EH (cell line): ENCODE measurements at regions not wholly inside any gene's neighbourhood (a gene's known extent, or its start where the extent isn't known, plus 50 kb on each side); places are given as distances from the start of the nearest gene placed in this dataset.
A peak's percentile ranks its signal among the peaks of the same experiment; 100 is the strongest.

Source experiments
- DNase-seq: peaks from one replicate; pipeline ENCODE4 v3.0.0-alpha.2; 2015; ENCODE audit warnings: low read depth

DNA sequence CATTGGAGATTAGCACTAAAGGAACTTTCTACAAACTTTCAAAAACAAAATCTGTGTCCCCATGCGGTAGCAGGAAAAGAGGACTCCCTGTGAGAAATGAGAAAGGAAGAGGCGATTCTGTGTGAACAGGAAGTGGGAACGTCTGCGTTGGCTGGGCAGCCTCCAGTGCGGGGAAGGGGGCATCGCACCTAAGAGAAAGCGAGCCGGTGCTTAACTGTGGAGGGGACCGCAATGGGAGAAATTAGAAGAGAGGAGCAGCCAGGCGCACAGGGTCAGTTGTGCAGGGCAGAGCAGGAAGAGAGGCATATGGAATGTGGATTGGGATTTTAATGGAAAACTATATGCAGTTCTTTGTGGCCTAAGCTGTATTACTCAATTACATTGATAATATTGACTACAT is 77.4 kb upstream of the DOCK9 start:
- no peak for DNase-seq

DNA sequence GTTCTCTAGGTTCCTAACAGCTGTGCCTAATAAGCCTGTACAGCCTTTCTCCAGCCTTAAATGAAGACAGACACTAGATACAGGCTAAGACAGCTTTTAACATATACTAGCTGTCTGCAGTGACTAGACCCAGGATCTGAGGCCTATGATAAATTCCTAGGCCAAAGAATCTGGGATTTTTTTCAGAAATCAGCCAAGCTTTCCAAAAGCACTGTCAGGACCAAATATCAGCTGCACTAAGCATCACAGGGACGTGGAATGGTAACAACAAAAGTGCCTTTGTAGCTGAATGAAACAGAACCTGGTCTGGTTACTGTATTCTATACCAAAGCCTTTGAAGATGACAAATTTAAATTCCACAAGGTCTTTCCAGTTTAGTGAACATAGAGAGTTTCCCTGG is 77.9 kb upstream of the DOCK9 start:
- no peak for DNase-seq

DNA sequence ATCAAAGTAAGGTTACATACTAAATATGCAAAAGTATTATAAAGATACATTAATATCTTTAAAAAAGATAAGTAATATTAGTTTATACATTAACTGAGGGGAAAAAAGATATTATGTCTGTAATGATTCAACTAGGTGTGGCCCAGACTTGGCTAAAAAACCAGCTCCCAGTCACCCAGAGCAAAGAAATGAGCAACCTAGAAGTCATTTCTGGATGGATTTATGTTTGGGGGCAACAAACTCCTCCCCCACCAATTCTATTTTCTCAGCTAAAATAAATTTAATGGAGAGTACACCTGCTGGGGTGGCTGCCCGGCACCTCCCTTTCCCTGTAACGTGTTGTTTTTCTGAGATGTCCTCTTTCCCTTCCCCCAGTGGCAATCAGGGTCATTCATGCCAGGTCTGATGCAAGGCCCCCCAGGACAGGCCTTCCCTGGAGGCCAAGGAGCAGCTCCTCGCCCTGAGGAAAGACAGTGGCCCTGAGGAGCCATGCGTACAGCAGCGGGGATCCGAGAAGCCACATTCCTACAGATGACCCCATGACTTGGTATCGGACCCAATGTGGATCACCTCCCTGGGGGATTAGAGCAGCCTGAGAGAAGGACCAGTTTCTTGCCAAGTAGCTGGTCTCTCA is 78.6 kb upstream of the DOCK9 start:
- DNase-seq: no peak

DNA sequence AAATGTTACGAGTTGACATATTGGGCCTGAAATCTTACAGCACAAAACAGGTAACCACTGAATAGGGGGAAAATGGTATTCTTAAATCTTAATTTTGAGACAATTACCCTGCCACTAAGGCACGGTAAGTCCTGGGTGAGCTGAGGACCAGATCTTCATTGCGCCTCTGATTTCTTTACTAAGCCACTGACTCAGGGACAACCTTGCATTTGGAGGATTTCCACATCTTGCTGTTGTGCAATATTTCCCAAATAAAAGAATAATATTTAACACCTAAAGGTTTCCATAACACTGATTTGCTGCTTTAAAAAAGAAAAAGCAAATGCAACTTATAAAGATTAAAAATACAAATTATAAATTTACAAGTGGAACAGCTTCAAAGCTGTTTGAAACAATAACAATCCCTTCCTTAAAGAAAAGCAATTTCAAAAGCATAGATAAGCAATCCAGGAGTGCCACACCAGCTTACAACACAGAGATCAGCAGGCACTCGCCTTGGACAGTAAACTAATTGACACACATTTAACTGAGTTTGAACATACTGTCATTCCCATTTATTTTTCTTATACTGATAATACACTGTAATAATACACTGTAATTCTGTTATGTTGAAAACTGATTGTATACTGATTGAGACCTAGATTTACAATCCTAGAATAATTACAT is 79.6 kb upstream of the DOCK9 start:
- DNase-seq: peak; percentile 15

DNA sequence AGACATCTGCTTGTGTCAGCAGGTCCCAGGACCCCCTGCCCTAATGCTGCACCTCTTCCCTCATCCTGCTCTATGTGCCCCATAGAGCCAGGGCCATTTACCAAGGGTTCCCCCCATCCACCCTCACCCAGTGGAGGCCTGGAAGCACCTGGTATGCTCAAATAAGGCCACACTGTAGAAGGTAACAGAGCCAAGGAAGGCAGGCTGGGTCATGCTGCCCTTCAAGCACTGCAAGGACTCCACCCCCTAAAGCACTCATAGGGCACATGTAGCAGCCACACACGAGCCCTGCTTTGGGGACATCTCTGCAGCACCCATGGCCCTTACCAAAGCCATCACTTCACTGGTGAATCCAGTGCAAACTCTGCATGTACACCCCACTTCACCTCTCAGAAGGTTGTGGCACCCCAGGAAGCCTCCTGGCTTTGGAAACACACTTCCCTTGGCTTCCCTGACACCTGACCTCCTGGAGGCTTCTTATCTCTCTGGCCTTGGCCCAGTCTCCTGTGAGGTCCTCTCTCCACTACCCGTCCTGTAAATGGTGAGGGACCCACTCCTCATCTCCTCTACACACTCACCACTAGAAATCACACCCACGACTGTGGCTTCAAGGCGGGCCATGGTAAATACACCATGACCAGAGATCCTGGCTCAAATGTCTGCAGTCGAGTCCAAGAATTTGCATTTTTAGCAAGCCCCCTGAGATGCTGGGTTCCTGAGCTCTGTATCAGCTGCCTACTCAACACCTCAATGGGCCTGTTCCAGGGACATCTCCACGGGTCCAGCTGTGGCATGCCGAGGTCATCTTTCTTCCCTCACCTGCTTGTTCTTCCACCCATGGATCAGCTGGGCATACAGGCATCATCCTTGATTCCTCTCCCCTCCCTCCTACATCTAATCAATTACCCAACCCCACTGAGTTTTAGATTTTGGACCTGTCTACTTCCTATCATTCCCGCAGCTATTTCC is 80.9 kb upstream of the DOCK9 start:
- no peak for DNase-seq

DNA sequence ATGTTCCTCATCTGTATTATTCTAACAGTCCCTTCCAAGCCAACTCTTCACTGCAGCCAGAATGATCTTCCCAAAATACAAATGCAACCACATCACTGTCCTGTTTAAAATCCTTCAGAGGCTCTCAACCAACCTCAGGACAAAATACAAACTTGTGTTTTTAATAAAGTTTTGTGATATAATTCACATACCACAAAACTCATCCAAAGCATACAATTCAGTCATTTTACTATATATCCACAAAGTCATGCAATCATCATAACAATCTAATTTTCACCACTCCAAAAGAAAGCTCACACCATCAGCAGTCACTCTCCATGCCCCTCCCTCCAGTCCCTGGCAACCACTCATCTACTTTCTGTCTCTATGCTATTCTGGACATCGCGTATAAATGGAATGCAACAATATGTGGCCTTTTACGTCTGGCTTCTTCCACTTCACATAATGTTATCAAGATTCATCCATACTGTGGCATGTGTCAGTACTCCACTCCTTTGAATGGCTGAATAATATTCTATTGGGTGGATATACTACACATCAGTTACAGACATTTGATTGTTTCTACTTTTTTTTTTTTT is 81.7 kb upstream of the DOCK9 start:
- peak; percentile 30 for DNase-seq

DNA sequence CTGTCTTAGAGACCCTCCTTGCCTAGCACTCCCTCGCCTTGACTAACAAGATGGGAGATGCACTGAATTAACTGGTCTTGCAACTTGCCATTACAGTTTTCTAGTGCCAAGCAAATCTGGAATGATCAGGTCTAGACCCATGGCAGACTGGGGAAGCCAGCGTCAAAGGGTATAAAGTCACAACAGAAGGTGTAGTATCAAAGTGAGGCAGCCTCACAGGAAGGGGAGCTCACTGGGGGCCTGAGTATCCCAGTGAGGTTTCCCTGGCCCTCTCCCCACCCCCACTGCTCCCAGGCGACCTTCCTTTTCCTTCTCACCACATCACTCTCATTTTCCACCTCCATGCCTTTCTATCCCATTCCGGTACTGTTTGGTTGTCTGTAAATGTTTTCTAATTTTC is 83.5 kb upstream of the DOCK9 start:
- DNase-seq: no peak

DNA sequence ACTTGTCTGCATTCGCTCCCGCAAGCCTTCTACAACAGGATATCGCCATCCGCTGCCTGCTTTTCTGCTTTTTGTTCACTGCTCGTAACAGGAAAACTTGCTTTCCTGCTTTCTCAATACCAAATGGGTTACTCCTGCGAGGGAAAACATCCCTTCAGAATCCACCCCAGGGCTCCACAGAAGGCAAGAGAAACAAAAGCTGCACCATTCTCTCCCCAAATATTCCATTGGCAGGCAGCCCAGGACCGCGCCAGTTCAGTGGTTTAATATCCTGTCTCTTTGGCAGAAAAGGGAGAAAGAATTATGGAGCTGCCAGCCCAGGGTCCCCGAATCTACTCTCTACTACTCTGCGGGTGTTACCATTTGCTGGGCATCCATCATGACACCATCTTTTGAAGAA is 84.7 kb upstream of the DOCK9 start:
- peak; percentile 80 for DNase-seq

DNA sequence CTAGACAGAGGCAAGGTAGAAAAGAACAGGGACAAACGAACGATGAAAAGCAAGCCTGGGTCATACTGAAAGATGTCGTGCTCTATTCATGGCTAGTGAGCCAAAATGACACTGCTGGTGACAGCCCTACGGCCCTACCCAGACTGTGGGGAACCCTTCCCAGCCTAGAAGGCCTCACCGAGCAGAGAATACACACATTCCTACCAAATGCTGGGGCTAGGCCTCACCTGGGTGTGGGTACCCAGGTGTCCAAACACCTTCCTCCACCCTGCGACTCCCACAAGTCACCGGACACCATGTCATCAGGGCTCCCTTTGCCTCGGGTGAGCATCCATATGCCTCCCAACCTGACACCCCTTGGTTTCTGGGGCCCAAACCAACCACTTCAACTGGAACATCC is 85.3 kb upstream of the DOCK9 start:
- no peak for DNase-seq

DNA sequence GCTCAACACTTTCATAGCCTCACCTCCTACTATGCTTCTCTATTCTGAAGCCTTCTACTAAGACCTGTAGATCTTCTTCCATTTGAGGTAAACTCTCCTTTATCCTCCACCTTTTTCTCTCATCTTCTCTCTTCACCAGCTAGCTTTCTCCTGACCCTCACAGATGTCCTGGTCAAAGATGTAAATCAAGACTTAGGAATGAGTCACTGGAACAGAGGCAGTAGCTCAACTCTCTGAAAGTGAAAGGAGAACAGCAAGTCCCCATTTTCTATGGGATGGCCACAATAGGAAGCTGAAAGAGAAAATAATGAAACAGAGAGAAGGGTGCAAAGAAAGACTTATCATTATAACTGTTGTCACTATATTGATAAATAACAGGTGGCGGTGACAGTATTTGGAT is 86.1 kb upstream of the DOCK9 start:
- peak; percentile 51 for DNase-seq

DNA sequence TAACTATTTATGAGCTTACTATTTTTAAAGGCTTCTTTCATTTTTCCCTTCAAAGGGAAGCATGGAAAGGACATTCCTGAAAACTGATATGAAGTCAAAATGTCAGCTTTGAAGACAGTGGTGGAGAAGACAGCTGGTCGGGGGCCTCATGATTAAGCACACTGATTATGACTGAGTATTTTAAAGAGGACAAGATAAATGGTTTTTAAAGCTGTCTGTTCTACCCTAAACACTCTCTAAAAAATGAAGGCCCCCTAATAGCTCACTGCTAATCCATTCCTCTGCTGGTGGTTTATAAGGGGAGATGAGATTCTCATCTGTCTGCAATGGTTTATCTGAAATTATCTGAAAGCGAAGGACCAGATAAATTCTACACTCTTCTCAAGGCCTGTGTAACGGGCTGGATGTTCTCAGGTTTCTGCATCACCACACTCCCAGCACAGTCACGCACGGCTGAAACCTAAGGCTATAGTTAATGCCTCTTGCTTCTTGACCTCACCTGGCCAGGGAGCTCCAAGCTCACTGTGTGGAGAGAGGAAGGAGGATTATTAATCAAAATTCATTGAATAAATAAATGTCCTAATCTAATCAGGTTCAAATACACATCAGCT is 86.9 kb upstream of the DOCK9 start:
- no peak for DNase-seq

DNA sequence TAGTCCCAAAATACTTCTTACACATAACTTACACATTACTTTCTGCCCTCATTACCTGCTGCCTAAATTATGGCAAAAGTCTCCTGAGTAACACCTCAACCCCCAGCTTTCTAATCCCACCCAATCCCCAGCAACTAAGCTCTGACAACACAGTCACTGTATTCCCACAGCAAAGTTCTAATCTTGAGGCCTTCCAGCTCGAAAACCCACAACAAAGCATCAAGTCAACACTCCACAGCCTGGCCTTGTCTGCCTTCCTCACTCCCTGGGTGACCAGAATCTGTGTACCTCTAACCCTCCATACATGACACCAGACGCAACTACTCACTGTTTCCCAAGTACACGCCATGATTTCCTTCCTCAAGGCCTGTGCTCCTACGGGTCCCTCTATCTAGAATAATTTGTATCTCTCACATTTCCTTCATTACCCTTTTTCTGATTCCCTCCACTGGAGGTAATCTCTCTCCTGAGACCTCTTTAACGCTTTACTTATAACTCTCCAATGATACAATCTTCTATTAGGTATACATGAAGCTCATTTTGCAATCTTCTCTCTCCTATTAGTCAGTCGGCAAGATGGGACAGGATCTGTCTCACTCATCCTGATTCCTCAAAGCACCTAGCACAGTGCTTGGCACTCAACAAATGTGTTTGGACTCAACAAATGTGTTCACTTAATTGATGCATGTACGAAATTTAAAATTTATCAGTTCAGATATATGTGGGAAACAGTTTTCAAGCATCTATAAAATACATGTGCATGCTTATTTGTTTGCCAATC is 87.6 kb upstream of the DOCK9 start:
- no peak for DNase-seq

DNA sequence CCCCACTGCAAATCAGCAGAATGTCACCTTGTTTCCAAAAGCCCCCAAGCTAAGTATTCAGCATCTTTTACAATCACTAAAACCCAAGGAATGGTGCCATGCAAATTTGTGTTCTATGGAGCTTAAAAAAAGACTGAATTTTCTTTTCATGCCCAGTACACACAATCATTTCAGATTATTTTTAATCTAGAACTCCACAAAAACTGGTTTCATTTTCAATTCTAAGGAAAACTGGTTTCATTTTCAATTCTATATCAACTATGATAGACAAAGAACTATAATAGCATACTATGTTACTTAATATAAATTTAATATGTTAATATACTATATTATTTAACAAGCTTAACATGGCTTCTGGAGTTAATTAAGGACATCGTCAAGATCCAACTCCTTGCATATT is 88.4 kb upstream of the DOCK9 start:
- no peak for DNase-seq

DNA sequence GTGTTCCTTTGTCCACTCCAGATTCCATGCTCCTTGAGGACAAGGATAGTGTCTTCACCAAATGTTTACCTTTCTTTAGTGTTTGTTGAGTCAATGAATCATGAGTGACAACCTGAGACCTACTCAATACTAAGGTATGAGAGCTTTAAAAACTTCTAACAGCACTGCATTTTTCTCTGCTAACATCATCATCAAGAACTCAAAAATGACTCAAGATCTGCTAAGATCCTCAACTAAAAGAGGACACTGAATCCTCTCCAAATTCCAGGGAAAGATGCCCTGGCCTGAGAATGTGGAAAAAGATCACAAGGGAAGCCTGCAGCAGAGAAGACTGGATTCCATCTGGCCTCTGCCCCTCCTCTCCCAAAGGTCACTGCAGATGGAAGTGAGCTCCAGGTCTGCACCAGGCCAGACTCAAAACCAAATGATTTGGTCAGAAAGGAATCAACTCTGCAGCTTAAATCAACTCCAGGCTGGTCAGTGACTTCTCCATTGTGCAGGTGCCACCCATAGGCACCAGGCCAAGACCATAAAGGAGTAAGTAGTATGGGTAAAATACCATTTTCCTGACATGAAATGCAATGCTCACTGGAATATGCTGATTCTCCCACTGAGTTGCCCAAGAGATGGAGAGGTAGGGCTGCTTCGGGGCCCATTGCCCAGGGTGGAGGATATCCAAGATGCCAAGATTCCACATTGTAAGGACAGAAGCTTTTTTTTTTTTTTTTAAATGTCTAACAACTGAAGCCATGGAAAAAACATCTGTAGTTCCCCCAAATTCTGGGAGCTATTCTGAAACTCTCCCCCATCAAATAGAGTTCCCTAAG is 89.5 kb upstream of the DOCK9 start:
- DNase-seq: peak; percentile 92

DNA sequence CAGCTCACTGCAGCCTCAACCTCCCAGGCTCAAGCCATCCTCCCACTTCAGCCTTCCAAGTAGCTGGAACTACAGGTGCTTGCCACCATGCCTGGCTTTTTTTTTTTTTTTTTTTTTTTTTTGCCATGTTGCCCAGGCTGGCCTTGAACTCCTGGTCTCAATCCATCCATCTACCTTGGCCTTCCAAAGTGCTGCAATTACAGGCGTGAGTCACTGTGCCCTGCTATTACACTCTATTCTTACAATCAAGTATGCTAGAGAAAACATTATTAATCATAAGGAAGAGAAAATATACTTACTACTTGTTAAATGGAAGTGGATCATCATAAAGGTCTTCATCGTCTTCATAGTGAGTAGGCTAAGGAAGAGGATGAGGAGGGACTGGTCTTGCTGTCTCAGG is 93.3 kb upstream of the DOCK9 start:
- DNase-seq: no peak

DNA sequence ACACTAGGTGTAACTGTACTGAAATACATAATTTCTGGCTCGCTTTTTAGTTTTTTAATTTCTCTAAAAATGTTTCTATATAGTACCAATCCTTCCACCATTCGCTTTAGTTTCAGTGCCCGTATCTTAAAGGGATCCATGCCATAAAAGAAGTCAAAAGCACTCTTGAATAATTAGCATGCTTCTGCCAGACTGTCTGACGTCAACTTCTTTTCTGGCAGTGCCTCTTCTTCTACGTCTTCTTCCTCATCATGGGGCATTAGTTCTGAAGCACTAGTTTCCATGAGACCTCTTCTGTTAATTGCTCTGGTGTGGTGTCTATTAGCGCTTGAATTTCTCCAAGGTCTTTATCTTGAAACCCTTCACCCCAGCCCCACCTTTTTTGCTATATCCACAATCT is 93.8 kb upstream of the DOCK9 start:
- no peak for DNase-seq

DNA sequence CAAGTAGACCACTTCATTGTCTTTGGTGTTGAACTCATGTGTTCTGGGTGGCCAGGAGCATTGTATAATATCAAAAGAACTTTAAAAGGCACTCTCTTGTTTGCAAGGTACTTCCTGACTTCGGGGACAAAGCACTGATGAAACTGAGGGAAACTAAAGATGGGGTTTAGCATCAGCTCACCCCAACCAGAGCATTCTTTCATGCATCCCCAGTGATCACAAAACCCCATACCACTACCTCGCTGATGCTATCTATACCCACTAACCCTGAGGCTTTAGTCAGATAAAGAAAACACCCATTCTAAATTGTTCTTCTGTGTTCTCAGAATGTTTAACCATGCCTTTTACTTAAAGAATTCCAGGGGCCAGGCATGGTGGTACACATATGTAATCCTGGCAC is 94.5 kb upstream of the DOCK9 start:
- no peak for DNase-seq

DNA sequence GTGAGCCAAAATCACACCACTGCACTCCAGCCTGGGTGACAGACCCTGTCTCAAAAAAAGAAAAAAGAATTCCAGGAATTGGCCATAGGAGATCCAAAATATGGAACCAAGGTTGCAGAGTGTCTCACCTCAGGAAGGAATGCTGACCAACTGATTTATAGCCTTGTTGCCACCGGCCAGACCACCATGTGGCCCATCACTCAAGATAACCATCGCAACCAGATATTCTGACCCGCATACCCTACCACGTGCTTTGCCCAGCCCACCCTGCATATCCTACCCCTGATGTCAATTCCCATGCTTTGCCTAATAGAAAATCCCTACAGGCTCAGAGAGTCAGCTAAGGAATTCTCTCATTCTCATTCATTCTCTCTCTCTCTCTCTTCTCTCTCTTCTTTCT is 95.1 kb upstream of the DOCK9 start:
- DNase-seq: no peak

DNA sequence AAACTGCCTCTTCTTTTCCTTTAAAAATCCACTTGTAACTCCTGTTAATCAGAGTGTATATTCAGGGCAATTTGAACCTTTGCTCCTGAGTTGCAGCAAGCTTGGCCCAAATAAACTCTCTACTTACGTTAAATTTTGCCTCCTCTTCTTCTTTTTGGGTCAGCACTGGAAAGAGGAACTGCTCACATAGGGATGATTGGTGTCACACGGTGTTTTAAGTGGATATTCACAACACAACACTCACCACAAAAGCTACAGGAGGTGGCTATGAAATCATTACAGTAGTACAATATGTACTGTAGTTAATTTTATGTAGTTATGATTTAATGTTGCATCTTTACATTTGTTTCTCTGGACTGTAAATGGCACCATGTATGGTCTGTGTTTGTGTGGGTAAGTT is 96.8 kb upstream of the DOCK9 start:
- DNase-seq: no peak
